ENCODE measurements at regions not wholly inside any gene's neighbourhood (a gene's known extent, or its start where the extent isn't known, plus 50 kb on each side); places are given as distances from the start of the nearest gene placed in this dataset.

GRCh38 chr14:61898568-61898967, 136.3 kb downstream of the SNAPC1 start:
- Histone ChIP-seq H2AFZ (ENCODE audit: low read depth) (no peak overlapping the region), H3K9ac (no peak overlapping the region), H3K4me1 (ENCODE audit: low read depth, poor library complexity, severe bottlenecking) (no peaks in the 10 kb centered on the region), H4K20me1 (ENCODE audit: insufficient read depth) (no peaks in the 10 kb centered on the region), H3K4me3 (IDR thresholded peaks at IDR 0.05; ENCODE audit: insufficient read depth, low read depth, low read length) (no peak overlapping the region), H3K79me2 (ENCODE audit: insufficient read depth, low read depth) (no peaks in the 10 kb centered on the region), H3K36me3 (ENCODE audit: insufficient read depth) (no peaks in the 10 kb centered on the region), H3K4me2 (no peak overlapping the region), H3K27ac (no peak overlapping the region), H3K27me3 (ENCODE audit: insufficient read depth, low read depth) (no peaks in the 10 kb centered on the region)
- TF ChIP-seq CTCF (conservative IDR thresholded peaks at IDR 0.05; ENCODE audit: low read depth, low read length), result no peak

- H3K36me3 ChIP-seq (ENCODE audit: insufficient read depth), result no peaks in the 10 kb centered on the region
These were observed 137.3 kb downstream of the SNAPC1 start for GRCh38 chr14:61899497-61899896.

GRCh38 chr14:61904946-61905345, 142.7 kb downstream of the SNAPC1 start:
- Histone ChIP-seq H4K20me1 (ENCODE audit: insufficient read depth) (no peaks in the 10 kb centered on the region), H3K4me2 (no peak overlapping the region), H3K4me1 (ENCODE audit: low read depth, poor library complexity, severe bottlenecking) (no peaks in the 10 kb centered on the region), H3K4me3 (IDR thresholded peaks at IDR 0.05; ENCODE audit: insufficient read depth, low read depth, low read length) (no peak overlapping the region), H3K79me2 (ENCODE audit: insufficient read depth, low read depth) (no peaks in the 10 kb centered on the region), H3K36me3 (ENCODE audit: insufficient read depth) (no peaks in the 10 kb centered on the region), H3K27me3 (ENCODE audit: insufficient read depth, low read depth) (no peaks in the 10 kb centered on the region), H2AFZ (ENCODE audit: low read depth) (no peak overlapping the region), H3K27ac (no peak overlapping the region), H3K9ac (no peak overlapping the region)
- TF ChIP-seq CTCF (conservative IDR thresholded peaks at IDR 0.05; ENCODE audit: low read depth, low read length), result no peak

More at GRCh38 chr14:61899497-61899896, 137.3 kb downstream of the SNAPC1 start:
- no peak for TF ChIP-seq CTCF (conservative IDR thresholded peaks at IDR 0.05; ENCODE audit: low read depth, low read length)
- Histone ChIP-seq H2AFZ (ENCODE audit: low read depth) (no peak overlapping the region), H3K4me2 (no peak overlapping the region), H3K27me3 (ENCODE audit: insufficient read depth, low read depth) (no peaks in the 10 kb centered on the region), H3K4me3 (IDR thresholded peaks at IDR 0.05; ENCODE audit: insufficient read depth, low read depth, low read length) (no peak overlapping the region), H3K4me1 (ENCODE audit: low read depth, poor library complexity, severe bottlenecking) (no peaks in the 10 kb centered on the region), H4K20me1 (ENCODE audit: insufficient read depth) (no peaks in the 10 kb centered on the region), H3K79me2 (ENCODE audit: insufficient read depth, low read depth) (no peaks in the 10 kb centered on the region), H3K9ac (no peak overlapping the region), H3K27ac (no peak overlapping the region)

GRCh38 chr14:61911574-61911973, 149.4 kb downstream of the SNAPC1 start:
- H3K4me1 ChIP-seq (ENCODE audit: low read depth, poor library complexity, severe bottlenecking), result no peaks in the 10 kb centered on the region
- no peak overlapping the region for H3K27ac ChIP-seq
- H3K36me3 ChIP-seq (ENCODE audit: insufficient read depth), result no peaks in the 10 kb centered on the region
- H4K20me1 ChIP-seq (ENCODE audit: insufficient read depth), result no peaks in the 10 kb centered on the region
- no peak overlapping the region for H3K9ac ChIP-seq
- TF ChIP-seq CTCF (conservative IDR thresholded peaks at IDR 0.05; ENCODE audit: low read depth, low read length), result no peak
- H3K4me3 ChIP-seq (IDR thresholded peaks at IDR 0.05; ENCODE audit: insufficient read depth, low read depth, low read length), result no peak overlapping the region
- H3K79me2 ChIP-seq (ENCODE audit: insufficient read depth, low read depth), result no peaks in the 10 kb centered on the region
- H3K4me2 ChIP-seq, result no peak overlapping the region
- H3K27me3 ChIP-seq (ENCODE audit: insufficient read depth, low read depth), result no peaks in the 10 kb centered on the region
- no peak overlapping the region for H2AFZ ChIP-seq (ENCODE audit: low read depth)

All from KMS-11 (cell line).